ENCODE measurements at regions not wholly inside any gene's neighbourhood (a gene's known extent, or its start where the extent isn't known, plus 50 kb on each side); places are given as distances from the start of the nearest gene placed in this dataset.

- no peak for TF ChIP-seq ZNF274 (IDR thresholded peaks at IDR 0.05; ENCODE audit: low read depth, low read length)
- no peak for TF ChIP-seq YY1 (IDR thresholded peaks at IDR 0.05; ENCODE audit: insufficient read depth, insufficient read length)
- no peak for TF ChIP-seq SUZ12 (IDR thresholded peaks at IDR 0.05; ENCODE audit: extremely low read depth, insufficient read depth, insufficient read length)
Observed at GRCh38 chr3:89841041-89841440, 733.6 kb downstream of the EPHA3 start.
